ENCODE measurements at regions not wholly inside any gene's neighbourhood (a gene's known extent, or its start where the extent isn't known, plus 50 kb on each side); places are given as distances from the start of the nearest gene placed in this dataset.

- no peak for TF ChIP-seq PHB2 (IDR thresholded peaks at IDR 0.05; ENCODE audit: low read depth)
- no peak for TF ChIP-seq TGIF2 (CRISPR knock-in tag; IDR thresholded peaks at IDR 0.05)
- TF ChIP-seq THRAP3 (IDR thresholded peaks at IDR 0.05; ENCODE audit: borderline replicate concordance), result peak; percentile 62; the same call in 1 of the 2 replicates
- peak; percentile 39; the same call in 1 of the 2 replicates for TF ChIP-seq NKRF (IDR thresholded peaks at IDR 0.05; ENCODE audit: borderline replicate concordance)
- peak in 1 of 2 experiments; percentile 29; a peak in 1 of 4 replicates for TF ChIP-seq TEAD1 (CRISPR knock-in tag; IDR thresholded peaks at IDR 0.05)
- TF ChIP-seq ZBTB26 (CRISPR knock-in tag; IDR thresholded peaks at IDR 0.05), result peak; percentile 68
- TF ChIP-seq TRIM24 (IDR thresholded peaks at IDR 0.05), result peak; percentile 35 to 70; a peak in 3 of 4 replicates
- no peak for TF ChIP-seq CAMTA2 (CRISPR knock-in tag; conservative IDR thresholded peaks at IDR 0.05)
- TF ChIP-seq SRF (CRISPR knock-in tag; IDR thresholded peaks at IDR 0.05), result no peak
- TF ChIP-seq FUS (optimal IDR thresholded peaks at IDR 0.05; ENCODE audit: low read depth, low read length), result no peak
- 0 out of 2 replicates have a peak, but pooled peaks have one; percentile 10 for TF ChIP-seq USF1 (CRISPR knock-in tag; IDR thresholded peaks at IDR 0.05)
- TF ChIP-seq MYBL2 (IDR thresholded peaks at IDR 0.05; ENCODE audit: low read depth), result peak; percentile 11; the same call in 1 of the 2 replicates
- no peak for TF ChIP-seq MYBL2 (CRISPR knock-in tag; IDR thresholded peaks at IDR 0.05; ENCODE audit: borderline replicate concordance)
- no peak for TF ChIP-seq BACH1 (tag; IDR thresholded peaks at IDR 0.05)
- no peak for TF ChIP-seq ZNF57 (CRISPR knock-in tag; IDR thresholded peaks at IDR 0.05)
- no peak for TF ChIP-seq KDM4B (IDR thresholded peaks at IDR 0.05; ENCODE audit: borderline replicate concordance in 2 of 2, low read depth in 1 of 2)
- TF ChIP-seq ETV1 (tag; conservative IDR thresholded peaks at IDR 0.05; ENCODE audit: low read depth), result no peak
- TF ChIP-seq HDGF (IDR thresholded peaks at IDR 0.05), result peak; percentile 93; the same call in 1 of the 2 replicates
- no peak for TF ChIP-seq HES1 (IDR thresholded peaks at IDR 0.05; ENCODE audit: low read depth)
- no peak for TF ChIP-seq CXXC5 (CRISPR knock-in tag; IDR thresholded peaks at IDR 0.05)
- TF ChIP-seq CC2D1A (IDR thresholded peaks at IDR 0.05), result no peak
- TF ChIP-seq CBFB (CRISPR knock-in tag; IDR thresholded peaks at IDR 0.05), result no peak
- TF ChIP-seq HDAC3 (IDR thresholded peaks at IDR 0.05; ENCODE audit: borderline replicate concordance, partially characterized antibody), result no peak
Observed at GRCh38 chr11:8828580-8829361, 82.2 kb upstream of the AKIP1 start (continued).

Measured in K562 (cell line).